Neural cell (in vitro differentiated cells): ENCODE measurements at regions not wholly inside any gene's neighbourhood (a gene's known extent, or its start where the extent isn't known, plus 50 kb on each side); places are given as distances from the start of the nearest gene placed in this dataset.

Source experiments
- EP300 ChIP-seq: fragments of 450-650 bp; conservative IDR thresholded peaks from 2 replicates; pipeline ENCODE4 v1.6.1; 2014; ENCODE audit warnings: antibody characterized with exemption, mild to moderate bottlenecking, moderate library complexity; ENCODE audit not compliant: poor library complexity, severe bottlenecking
- TF ChIP-seq, protein P1 (sequence below): fragments of 450-650 bp; IDR thresholded peaks from 2 replicates; pipeline ENCODE4 v1.5.1; 2014; ENCODE audit warnings: antibody characterized with exemption, mild to moderate bottlenecking, moderate library complexity; ENCODE audit not compliant: poor library complexity, severe bottlenecking

DNA sequence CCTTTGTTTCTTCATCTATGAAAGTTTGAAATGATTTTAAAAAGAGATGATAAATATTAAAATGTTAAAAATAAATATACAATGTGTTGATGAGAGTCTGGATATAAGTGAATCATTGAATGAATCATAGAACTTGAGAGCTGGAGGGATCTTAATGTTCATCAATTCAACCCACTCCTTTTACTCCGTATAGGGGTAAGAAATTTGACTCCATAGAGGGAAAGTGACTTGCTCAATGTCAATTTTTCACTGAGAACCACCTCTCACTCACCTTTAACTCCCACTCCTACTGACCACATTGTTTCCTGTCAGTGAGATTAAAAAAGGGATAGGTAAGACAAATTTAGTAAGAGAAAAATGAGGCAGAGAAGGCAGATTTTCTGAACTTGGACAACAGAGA lies 557.2 kb upstream of the GRIA3 start:
- TF ChIP-seq, protein P1, sequence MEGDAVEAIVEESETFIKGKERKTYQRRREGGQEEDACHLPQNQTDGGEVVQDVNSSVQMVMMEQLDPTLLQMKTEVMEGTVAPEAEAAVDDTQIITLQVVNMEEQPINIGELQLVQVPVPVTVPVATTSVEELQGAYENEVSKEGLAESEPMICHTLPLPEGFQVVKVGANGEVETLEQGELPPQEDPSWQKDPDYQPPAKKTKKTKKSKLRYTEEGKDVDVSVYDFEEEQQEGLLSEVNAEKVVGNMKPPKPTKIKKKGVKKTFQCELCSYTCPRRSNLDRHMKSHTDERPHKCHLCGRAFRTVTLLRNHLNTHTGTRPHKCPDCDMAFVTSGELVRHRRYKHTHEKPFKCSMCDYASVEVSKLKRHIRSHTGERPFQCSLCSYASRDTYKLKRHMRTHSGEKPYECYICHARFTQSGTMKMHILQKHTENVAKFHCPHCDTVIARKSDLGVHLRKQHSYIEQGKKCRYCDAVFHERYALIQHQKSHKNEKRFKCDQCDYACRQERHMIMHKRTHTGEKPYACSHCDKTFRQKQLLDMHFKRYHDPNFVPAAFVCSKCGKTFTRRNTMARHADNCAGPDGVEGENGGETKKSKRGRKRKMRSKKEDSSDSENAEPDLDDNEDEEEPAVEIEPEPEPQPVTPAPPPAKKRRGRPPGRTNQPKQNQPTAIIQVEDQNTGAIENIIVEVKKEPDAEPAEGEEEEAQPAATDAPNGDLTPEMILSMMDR: no peak
- TF ChIP-seq EP300: no peak
